Thoracic aorta (tissue), 2 donors: ENCODE measurements at regions not wholly inside any gene's neighbourhood (a gene's known extent, or its start where the extent isn't known, plus 50 kb on each side); places are given as distances from the start of the nearest gene placed in this dataset.

Experiments used
- ATAC-seq: fragments of 150-250 bp; one replicate; pipeline ENCODE4 v1.8.0; 2017; ENCODE audit warnings: low read depth; ENCODE audit not compliant: insufficient number of reproducible peaks, low FRiP score
- DNase-seq: peaks from one replicate; pipeline ENCODE4 v3.0.0-alpha.2; 2020; ENCODE audit warnings: low spot score
- H3K27ac ChIP-seq, 2 donors: fragments of 200-600 bp; sonication (generic); 1 replicate in 1 of 2; 2 replicates in 1 of 2; pipeline ENCODE4 v1.5.1; 2016; ENCODE audit warnings: mild to moderate bottlenecking in 2 of 2, moderate library complexity in 2 of 2
- H3K27me3 ChIP-seq: fragments of 200-600 bp; sonication (generic); replicated peaks from 2 replicates; pipeline ENCODE4 v1.6.0; 2016; ENCODE audit warnings: mild to moderate bottlenecking; ENCODE audit not compliant: insufficient read depth
- H3K36me3 ChIP-seq: fragments of 200-600 bp; sonication (generic); one replicate; pipeline ENCODE4 v1.5.1; 2016
- H3K4me1 ChIP-seq, 2 donors: fragments of 200-600 bp; sonication (generic); 1 replicate in 1 of 2; 2 replicates in 1 of 2; pipeline versions ENCODE4 v1.5.1 to v1.6.0; 2016; ENCODE audit warnings: low read depth in 2 of 2, mild to moderate bottlenecking in 1 of 2; ENCODE audit not compliant: control insufficient read depth in 1 of 2
- H3K4me3 ChIP-seq: fragments of 200-600 bp; sonication (generic); 2 replicates; pipeline ENCODE4 v1.5.1; 2016; ENCODE audit warnings: mild to moderate bottlenecking
- H3K9me3 ChIP-seq: fragments of 200-600 bp; sonication (generic); 2 replicates; pipeline ENCODE4 v1.5.1; 2016
- CTCF ChIP-seq: fragments of 200-600 bp; sonication (generic); IDR thresholded peaks from one replicate; pipeline ENCODE4 v1.5.1; 2019; ENCODE audit warnings: antibody characterized with exemption

DNA sequence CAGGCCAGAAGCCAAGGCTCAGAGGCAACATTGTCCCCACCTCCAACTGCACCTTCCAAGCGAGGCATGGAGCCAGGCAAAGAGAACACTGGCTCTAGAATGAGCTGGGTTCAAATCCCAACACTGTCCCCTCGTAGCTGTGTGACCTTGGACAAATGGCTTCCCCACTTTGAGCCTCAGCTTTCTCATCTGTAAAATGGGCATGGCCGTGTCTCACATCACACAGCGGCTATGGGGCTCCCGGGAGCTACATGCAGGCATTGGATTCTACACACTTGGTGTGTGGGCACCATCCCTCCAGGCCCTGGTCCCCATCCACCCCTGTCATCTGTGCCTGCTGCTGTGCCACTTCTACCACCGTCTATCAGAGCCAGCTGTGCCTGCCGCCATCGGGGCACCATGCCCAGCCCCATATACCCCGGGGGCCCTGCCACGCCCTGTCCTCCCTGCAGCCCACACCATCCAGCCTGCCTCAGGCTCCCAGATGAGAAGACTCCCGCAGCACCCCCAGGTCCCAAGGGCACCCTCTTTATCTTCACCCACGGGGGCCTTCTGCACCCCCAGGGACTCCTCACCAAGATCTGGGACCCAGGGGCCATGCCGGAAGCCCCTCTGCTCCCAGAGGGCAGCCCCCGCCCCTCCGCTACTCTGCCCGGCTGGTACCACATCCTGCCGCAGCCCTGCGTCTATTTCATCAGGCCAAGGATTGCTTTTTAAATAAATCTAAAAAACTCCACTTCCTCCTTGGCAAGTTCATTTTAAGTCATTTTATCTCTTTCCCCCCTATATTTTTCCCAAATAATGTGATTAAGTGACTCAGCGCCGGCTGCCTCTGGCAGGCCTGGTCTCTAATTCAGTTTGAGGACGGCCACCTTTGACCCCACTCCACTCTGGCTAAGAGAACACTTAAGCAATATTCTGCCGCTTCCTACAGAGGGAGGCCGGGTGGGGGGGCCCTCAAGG is 107.8 kb upstream of the TARDBP start:
- Histone ChIP-seq H3K4me1 (peaks cover 0 to 7% of the 10 kb centered on the region in 2 donors), H3K4me3 (no peak overlapping the region), H3K27me3 (no peaks in the 10 kb centered on the region), H3K27ac (no peak overlapping the region), H3K9me3 (no peaks in the 10 kb centered on the region), H3K36me3 (no peaks in the 10 kb centered on the region)
- no peak for TF ChIP-seq CTCF
- ATAC-seq (no peak), DNase-seq (no peak)

DNA sequence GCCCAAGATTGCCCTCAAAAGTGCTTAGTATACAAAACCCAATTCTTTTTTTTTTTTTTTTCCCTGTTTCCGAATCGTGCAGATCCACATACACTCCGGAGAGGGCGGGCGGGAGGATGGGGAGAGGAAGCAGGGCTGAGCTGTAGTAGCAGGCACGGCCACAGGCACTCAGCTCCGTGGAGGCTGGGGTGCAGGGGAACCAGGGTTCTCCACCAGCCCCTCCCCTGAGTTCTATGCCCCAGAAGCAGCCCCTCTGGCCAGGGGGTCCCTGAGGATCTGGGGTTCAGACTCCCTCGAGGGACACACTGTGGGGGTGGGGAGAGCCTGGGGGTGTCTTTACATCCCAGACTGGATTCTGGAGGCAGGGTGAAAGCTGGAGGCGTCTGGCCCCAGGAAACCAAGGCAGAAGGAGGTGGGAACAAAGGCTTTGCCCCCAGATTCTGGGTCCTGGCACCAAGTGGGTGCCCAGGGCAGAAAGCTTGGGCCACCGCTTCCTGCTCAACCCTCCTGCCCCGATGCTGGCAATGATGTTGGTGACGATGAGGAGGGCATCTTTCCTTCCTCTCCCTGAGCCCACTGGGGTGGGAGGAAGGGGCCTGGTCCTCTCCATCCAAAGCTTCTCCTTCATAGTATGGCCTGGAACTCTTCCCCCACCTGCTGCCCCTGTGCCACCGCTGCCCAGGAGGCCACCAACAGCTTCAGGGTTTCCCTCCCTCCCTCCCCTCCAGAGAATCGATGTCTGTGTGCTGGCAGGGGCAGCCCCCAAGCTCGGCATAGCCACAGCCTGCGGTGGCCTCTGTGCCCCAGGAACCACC is 106.4 kb upstream of the TARDBP start:
- Histone ChIP-seq H3K27me3 (no peaks in the 10 kb centered on the region), H3K4me1 (peaks cover 0 to 3% of the 10 kb centered on the region in 2 donors), H3K9me3 (no peaks in the 10 kb centered on the region), H3K36me3 (no peaks in the 10 kb centered on the region), H3K27ac (no peak overlapping the region), H3K4me3 (no peak overlapping the region)
- no peak for TF ChIP-seq CTCF
- DNase-seq = no peak
- ATAC-seq = no peak

GRCh38 chr1:10906866-10907519 is 105.5 kb upstream of the TARDBP start:
- no peak for TF ChIP-seq CTCF
- H3K27me3 ChIP-seq = no peaks in the 10 kb centered on the region
- no peak overlapping the region for H3K4me3 ChIP-seq
- DNase-seq (no peak), ATAC-seq (no peak)
- no peak overlapping the region for H3K27ac ChIP-seq
- H3K4me1 ChIP-seq = no peaks in the 10 kb centered on the region
- H3K36me3 ChIP-seq = no peaks in the 10 kb centered on the region
- H3K9me3 ChIP-seq = no peaks in the 10 kb centered on the region

GRCh38 chr1:10908266-10908665 is 104.2 kb upstream of the TARDBP start:
- Histone ChIP-seq H3K27me3 (no peaks in the 10 kb centered on the region), H3K36me3 (no peaks in the 10 kb centered on the region), H3K4me3 (no peak overlapping the region), H3K27ac (no peak overlapping the region), H3K9me3 (no peaks in the 10 kb centered on the region), H3K4me1 (no peaks in the 10 kb centered on the region)
- no peak for DNase-seq
- TF ChIP-seq CTCF = no peak
- ATAC-seq = no peak
